HepG2 (cell line): ENCODE measurements at regions not wholly inside any gene's neighbourhood (a gene's known extent, or its start where the extent isn't known, plus 50 kb on each side); places are given as distances from the start of the nearest gene placed in this dataset.

ENCODE experiments used
- ATAC-seq: fragments of 200-7000 bp; cut with Tn5 transposase; 3 replicates; pipeline ENCODE4 v1.9.1; 2020; ENCODE audit warnings: mild to moderate bottlenecking, moderate library complexity
- BruUV-seq: library from RNA; stranded (reverse); fragments of 400-500 nt; replicated peaks from 2 replicates; lab custom pipeline; 2021; lab: Mats Ljungman, UMichigan
- CTCF ChIA-PET: fragments of 300-600 bp; formaldehyde crosslinking; extraction: SDS; loops from one replicate; lab custom pipeline; 2021; ENCODE audit warnings: low total read pairs, inconsistent platforms, low intra/inter-chr PET ratio; lab: Yijun Ruan, JAX
- POLR2A ChIA-PET: fragments of 350-600 bp; sonication (Branson Sonifier 250); formaldehyde crosslinking; loops from one replicate; lab custom pipeline; 2020; ENCODE audit warnings: antibody characterized with exemption, inconsistent platforms; lab: Yijun Ruan, JAX
- DNase-seq: peaks from one replicate; pipeline ENCODE4 v3.0.0-alpha.2; 2015; ENCODE audit warnings: low spot score
- FAIRE-seq: peaks from 3 replicates; lab custom pipeline; 2011; peaks lifted over from hg19 to GRCh38; lab: Jason Lieb, UNC
- H2AFZ ChIP-seq: one replicate; pipeline ENCODE4 v1.6.1; 2011; ENCODE audit warnings: low read length, inconsistent platforms
- H3K27ac ChIP-seq: fragments of 300-600 bp; 3 replicates; pipeline ENCODE4 v1.8.0; 2011; ENCODE audit warnings: mixed run types, mild to moderate bottlenecking, mixed read lengths, low read length, inconsistent platforms; ENCODE audit not compliant: insufficient read depth; ENCODE audit errors: extremely low read length
- H3K27me3 ChIP-seq, 2 experiments: fragments of 200-600 bp in 1 of 2; 2 replicates in 1 of 2; 3 replicates in 1 of 2; pipeline versions ENCODE4 v1.6.0 to v1.8.0; 2011; ENCODE audit warnings: low read length in 2 of 2, mild to moderate bottlenecking in 2 of 2, moderate library complexity in 2 of 2, inconsistent platforms in 1 of 2; ENCODE audit not compliant: insufficient read depth in 2 of 2, control insufficient read depth in 1 of 2
- H3K36me3 ChIP-seq, 2 experiments: fragments of 200-600 bp in 1 of 2; replicated peaks in 1 of 2; 2 replicates in 1 of 2; 3 replicates in 1 of 2; pipeline versions ENCODE4 v1.5.1 to v1.8.0; 2011; ENCODE audit warnings: low read length in 2 of 2, inconsistent platforms in 1 of 2; ENCODE audit not compliant: insufficient read depth in 2 of 2, control insufficient read depth in 1 of 2
- H3K4me1 ChIP-seq: 2 replicates; pipeline ENCODE4 v1.5.1; 2012; ENCODE audit warnings: low read length, inconsistent platforms; ENCODE audit not compliant: insufficient read depth
- H3K4me2 ChIP-seq: 2 replicates; pipeline ENCODE4 v1.6.0; 2011; ENCODE audit warnings: low read depth, low read length, inconsistent platforms
- H3K4me3 ChIP-seq, 3 experiments: fragments of 200-600 bp in 1 of 3; sonication (generic), shearing (Covaris generic) in 1 of 3; replicated peaks in 1 of 3; 2 replicates each; pipeline ENCODE4 v1.5.1; 2011 to 2016; ENCODE audit warnings: low read length in 3 of 3, inconsistent platforms in 2 of 3, low read depth in 2 of 3, mild to moderate bottlenecking in 2 of 3, control low read depth in 1 of 3, mixed read lengths in 1 of 3; ENCODE audit not compliant: insufficient read depth in 1 of 3
- H3K79me2 ChIP-seq: one replicate; pipeline ENCODE4 v1.6.1; 2011; ENCODE audit warnings: low read length, inconsistent platforms; ENCODE audit not compliant: insufficient read depth
- H3K9ac ChIP-seq: 2 replicates; pipeline ENCODE4 v1.6.0; 2011; ENCODE audit warnings: mild to moderate bottlenecking, low read depth, low read length, inconsistent platforms; ENCODE audit not compliant: insufficient read depth
- H3K9me3 ChIP-seq: 2 replicates; pipeline ENCODE4 v1.5.1; 2012; ENCODE audit warnings: mild to moderate bottlenecking, low read length
- H4K20me1 ChIP-seq: 2 replicates; pipeline ENCODE4 v1.6.0; 2011; ENCODE audit warnings: inconsistent platforms, mild to moderate bottlenecking, low read length, moderate library complexity; ENCODE audit not compliant: insufficient read depth
- FOXA3 ChIP-seq: IDR thresholded peaks from 2 replicates; pipeline ENCODE4 v1.6.1; 2016; ENCODE audit warnings: missing genetic modification reagents, missing compliant biosample characterization
- KDM4B ChIP-seq: sonication (generic); formaldehyde crosslinking; IDR thresholded peaks from 2 replicates; pipeline ENCODE4 v1.4.0; 2020; ENCODE audit warnings: missing genetic modification reagents
- RCOR2 ChIP-seq: IDR thresholded peaks from 2 replicates; pipeline ENCODE4 v1.6.1; 2016; ENCODE audit warnings: missing biosample characterization, missing genetic modification reagents
- REPIN1 ChIP-seq: sonication (generic); formaldehyde crosslinking; IDR thresholded peaks from 2 replicates; pipeline ENCODE4 v1.8.0; 2022; ENCODE audit warnings: missing genetic modification reagents, low read depth, mild to moderate bottlenecking, borderline replicate concordance
- SKI ChIP-seq: fragments of 450-650 bp; IDR thresholded peaks from one replicate; pipeline ENCODE4 v1.6.1; 2018; ENCODE audit warnings: mild to moderate bottlenecking; ENCODE audit not compliant: partially characterized antibody
- TARDBP ChIP-seq: sonication (generic); formaldehyde crosslinking; IDR thresholded peaks from 2 replicates; pipeline ENCODE4 v1.8.0; 2022; ENCODE audit warnings: mild to moderate bottlenecking, missing genetic modification reagents
- ZFP37 ChIP-seq: sonication (generic); formaldehyde crosslinking; IDR thresholded peaks from 2 replicates; pipeline ENCODE4 v1.4.0; 2020; ENCODE audit warnings: missing genetic modification reagents, borderline replicate concordance
- ZNF138 ChIP-seq: sonication (generic); formaldehyde crosslinking; IDR thresholded peaks from 2 replicates; pipeline ENCODE4 v1.5.0; 2020; ENCODE audit warnings: mild to moderate bottlenecking, low read depth, missing genetic modification reagents
- ZNF333 ChIP-seq: sonication (generic); formaldehyde crosslinking; IDR thresholded peaks from 2 replicates; pipeline ENCODE4 v1.4.0; 2020; ENCODE audit warnings: mild to moderate bottlenecking, missing genetic modification reagents, borderline replicate concordance
- ZNF451 ChIP-seq: sonication (generic); formaldehyde crosslinking; IDR thresholded peaks from 2 replicates; pipeline ENCODE4 v1.5.0; 2020; ENCODE audit warnings: mild to moderate bottlenecking, missing genetic modification reagents
- ZNF484 ChIP-seq: sonication (generic); formaldehyde crosslinking; IDR thresholded peaks from 2 replicates; pipeline ENCODE4 v1.5.1; 2020; ENCODE audit warnings: mild to moderate bottlenecking, low read depth, missing genetic modification reagents, borderline replicate concordance
- ZNF558 ChIP-seq: sonication (generic); formaldehyde crosslinking; IDR thresholded peaks from 2 replicates; pipeline ENCODE4 v1.9.0; 2022; ENCODE audit warnings: mild to moderate bottlenecking, missing genetic modification reagents, borderline replicate concordance
- ZNF615 ChIP-seq: sonication (generic); formaldehyde crosslinking; IDR thresholded peaks from 2 replicates; pipeline ENCODE4 v1.5.0; 2020; ENCODE audit warnings: mild to moderate bottlenecking, missing genetic modification reagents, borderline replicate concordance
- ZNF777 ChIP-seq: sonication (generic); formaldehyde crosslinking; IDR thresholded peaks from 2 replicates; pipeline ENCODE4 v1.4.0; 2020; ENCODE audit warnings: missing genetic modification reagents
- WGBS: methylation state at CpG from one replicate; pipeline ENCODE4 v1.1.6; 2017; ENCODE audit warnings: low lambda C conversion rate; 5-methylcytosine and 5-hydroxymethylcytosine counted together
- in situ Hi-C: cut with HindIII; loops from 2 replicates; pipeline ENCODE4 v1.10.0; 2017; ENCODE audit warnings: low pct_unique_long_range_greater_than_20kb; ENCODE audit not compliant: extremely low pct_ligation_motif_present
- intact Hi-C: fragments of 100-400 bp; cut with micrococcal nuclease; formaldehyde crosslinking; loops from one replicate; pipeline ENCODE4 v1.10.0; 2022; ENCODE audit not compliant: unreplicated experiment
- TF ChIP-seq, protein P1 (sequence below): sonication (generic); formaldehyde crosslinking; IDR thresholded peaks from 2 replicates; pipeline ENCODE4 v1.4.0; 2020; ENCODE audit warnings: mild to moderate bottlenecking, missing genetic modification reagents
- TF ChIP-seq, protein P2 (sequence below): sonication (generic); formaldehyde crosslinking; IDR thresholded peaks from 2 replicates; pipeline ENCODE4 v1.8.0; 2022; ENCODE audit warnings: missing genetic modification reagents, mild to moderate bottlenecking, moderate library complexity, borderline replicate concordance

DNA sequence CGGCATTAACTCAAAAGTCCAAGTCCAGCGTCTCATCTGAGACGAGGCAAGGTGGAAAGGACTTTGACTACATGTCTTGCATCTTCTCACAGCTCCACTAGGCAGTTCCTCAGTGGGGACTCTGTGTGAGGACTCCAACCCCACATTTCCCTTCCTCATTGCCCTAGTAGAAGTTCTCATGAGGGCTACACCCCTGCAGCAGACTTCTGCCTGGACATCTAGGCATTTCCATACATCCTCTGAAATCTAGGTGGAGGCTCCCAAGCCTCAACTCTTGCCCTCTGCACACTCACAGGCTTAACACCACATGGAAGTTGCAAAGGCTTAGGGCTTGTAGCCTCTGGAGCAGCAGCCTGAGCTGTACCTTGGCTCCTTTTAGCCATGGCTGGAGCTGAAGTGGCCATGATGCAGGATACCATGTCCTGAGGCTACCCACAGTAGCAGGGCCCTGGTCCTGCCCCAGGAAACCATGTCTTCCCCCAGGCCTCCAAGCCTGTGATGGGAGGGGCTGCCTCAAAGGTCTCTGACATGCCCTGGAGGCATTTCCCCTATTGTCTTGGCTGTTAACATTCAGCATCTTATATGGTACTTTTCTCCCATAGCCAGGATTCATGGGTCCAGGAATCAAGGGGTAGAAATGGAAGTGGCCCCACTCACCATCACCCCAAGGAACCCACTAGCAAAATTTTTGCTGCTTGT, 194.6 kb upstream of the KCNG1 start:
- 31% methylated on average over 3 of the region's 3 CpGs for WGBS
- H3K36me3 ChIP-seq = no peaks in the 10 kb centered on the region
- no TSS peak for BruUV-seq
- CTCF ChIA-PET = no interaction called here
- no peak for FAIRE-seq
- no peak overlapping the region for H3K4me2 ChIP-seq
- no peak overlapping the region for H2AFZ ChIP-seq
- H4K20me1 ChIP-seq = no peaks in the 10 kb centered on the region
- DNase-seq = no peak
- POLR2A ChIA-PET = no interaction called here
- no peak for TF ChIP-seq ZFP37
- no peak for TF ChIP-seq ZNF333 (CRISPR knock-in tag)
- TF ChIP-seq, protein P1, sequence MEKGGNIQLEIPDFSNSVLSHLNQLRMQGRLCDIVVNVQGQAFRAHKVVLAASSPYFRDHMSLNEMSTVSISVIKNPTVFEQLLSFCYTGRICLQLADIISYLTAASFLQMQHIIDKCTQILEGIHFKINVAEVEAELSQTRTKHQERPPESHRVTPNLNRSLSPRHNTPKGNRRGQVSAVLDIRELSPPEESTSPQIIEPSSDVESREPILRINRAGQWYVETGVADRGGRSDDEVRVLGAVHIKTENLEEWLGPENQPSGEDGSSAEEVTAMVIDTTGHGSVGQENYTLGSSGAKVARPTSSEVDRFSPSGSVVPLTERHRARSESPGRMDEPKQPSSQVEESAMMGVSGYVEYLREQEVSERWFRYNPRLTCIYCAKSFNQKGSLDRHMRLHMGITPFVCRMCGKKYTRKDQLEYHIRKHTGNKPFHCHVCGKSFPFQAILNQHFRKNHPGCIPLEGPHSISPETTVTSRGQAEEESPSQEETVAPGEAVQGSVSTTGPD (CRISPR knock-in tag) = no peak
- no peak for TF ChIP-seq REPIN1 (CRISPR knock-in tag)
- no peak for TF ChIP-seq ZNF484
- TF ChIP-seq SKI = no peak
- TF ChIP-seq, protein P2, sequence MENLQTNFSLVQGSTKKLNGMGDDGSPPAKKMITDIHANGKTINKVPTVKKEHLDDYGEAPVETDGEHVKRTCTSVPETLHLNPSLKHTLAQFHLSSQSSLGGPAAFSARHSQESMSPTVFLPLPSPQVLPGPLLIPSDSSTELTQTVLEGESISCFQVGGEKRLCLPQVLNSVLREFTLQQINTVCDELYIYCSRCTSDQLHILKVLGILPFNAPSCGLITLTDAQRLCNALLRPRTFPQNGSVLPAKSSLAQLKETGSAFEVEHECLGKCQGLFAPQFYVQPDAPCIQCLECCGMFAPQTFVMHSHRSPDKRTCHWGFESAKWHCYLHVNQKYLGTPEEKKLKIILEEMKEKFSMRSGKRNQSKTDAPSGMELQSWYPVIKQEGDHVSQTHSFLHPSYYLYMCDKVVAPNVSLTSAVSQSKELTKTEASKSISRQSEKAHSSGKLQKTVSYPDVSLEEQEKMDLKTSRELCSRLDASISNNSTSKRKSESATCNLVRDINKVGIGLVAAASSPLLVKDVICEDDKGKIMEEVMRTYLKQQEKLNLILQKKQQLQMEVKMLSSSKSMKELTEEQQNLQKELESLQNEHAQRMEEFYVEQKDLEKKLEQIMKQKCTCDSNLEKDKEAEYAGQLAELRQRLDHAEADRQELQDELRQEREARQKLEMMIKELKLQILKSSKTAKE (CRISPR knock-in tag) = no peak
- no peak for TF ChIP-seq FOXA3 (CRISPR knock-in tag)
- TF ChIP-seq ZNF558 (CRISPR knock-in tag) = no peak
- no peak for TF ChIP-seq TARDBP
- no peak for TF ChIP-seq RCOR2 (CRISPR knock-in tag)
- no peak for TF ChIP-seq ZNF451 (CRISPR knock-in tag)
- TF ChIP-seq ZNF138 = no peak
- TF ChIP-seq ZNF777 (CRISPR knock-in tag) = no peak
- TF ChIP-seq ZNF615 = no peak
- TF ChIP-seq KDM4B (CRISPR knock-in tag) = no peak
- TF ChIP-seq, all 625 proteins: peak for 0
- intact Hi-C loops = no loop called here
- Histone ChIP-seq H3K9me3 (peaks cover 20% of the 10 kb centered on the region), H3K79me2 (no peaks in the 10 kb centered on the region), H3K9ac (no peak overlapping the region), H3K4me3 (no peak overlapping the region), H3K4me1 (no peaks in the 10 kb centered on the region), H3K27me3 (peaks cover 3 to 13% of the 10 kb centered on the region in 2 experiments; a peak in 4 of 5 replicates), H3K27ac (no peak overlapping the region)
- in situ Hi-C loops = no loop called here
- ATAC-seq = no peak
